Fibroblast of the aortic adventitia (primary cell): ENCODE measurements at regions not wholly inside any gene's neighbourhood (a gene's known extent, or its start where the extent isn't known, plus 50 kb on each side); places are given as distances from the start of the nearest gene placed in this dataset.

Experiments used
- DNase-seq: peaks from one replicate; pipeline ENCODE4 v3.0.0-alpha.2; 2010; ENCODE audit warnings: low read depth
- H3K4me3 ChIP-seq: 2 replicates; pipeline ENCODE4 v1.5.1; 2011; ENCODE audit warnings: low read depth, mild to moderate bottlenecking, control low read depth, low read length, moderate library complexity
- CTCF ChIP-seq: IDR thresholded peaks from 2 replicates; pipeline ENCODE4 v1.5.1; 2011; ENCODE audit warnings: mild to moderate bottlenecking, low read length, control low read depth, inconsistent platforms; ENCODE audit not compliant: insufficient read depth

- DNase-seq = no peak
- no peak for TF ChIP-seq CTCF
- no peak overlapping the region for H3K4me3 ChIP-seq
Measured at GRCh38 chr14:53672526-53672925, 284.1 kb downstream of the BMP4 start.

- DNase-seq = peak; percentile 34
- TF ChIP-seq CTCF = no peak
- H3K4me3 ChIP-seq = no peak overlapping the region
Measured at GRCh38 chr14:53670701-53671100, 285.9 kb downstream of the BMP4 start.

GRCh38 chr14:53668897-53669296 lies 287.7 kb downstream of the BMP4 start:
- no peak for TF ChIP-seq CTCF
- DNase-seq = no peak
- H3K4me3 ChIP-seq = no peak overlapping the region

- DNase-seq = peak; percentile 7
- no peak overlapping the region for H3K4me3 ChIP-seq
- TF ChIP-seq CTCF = peak; percentile 37
Measured at GRCh38 chr14:53663709-53664108, 292.9 kb downstream of the BMP4 start.

- DNase-seq = no peak
- no peak for TF ChIP-seq CTCF
- H3K4me3 ChIP-seq = no peak overlapping the region
Measured at GRCh38 chr14:53655080-53655785, 301.4 kb downstream of the BMP4 start.

- H3K4me3 ChIP-seq = no peak overlapping the region
- TF ChIP-seq CTCF = no peak
- no peak for DNase-seq
Measured at GRCh38 chr14:53652068-53652467, 304.6 kb downstream of the BMP4 start.
